Upper lobe of left lung (tissue), 6 donors: ENCODE measurements at regions not wholly inside any gene's neighbourhood (a gene's known extent, or its start where the extent isn't known, plus 50 kb on each side); places are given as distances from the start of the nearest gene placed in this dataset.

Experiments
- ATAC-seq, 2 donors: fragments of 200-7000 bp; cut with Tn5 transposase; one replicate each; pipeline ENCODE4 v1.9.1; 2022; ENCODE audit warnings: mild to moderate bottlenecking in 2 of 2, moderate library complexity in 2 of 2; ENCODE audit not compliant: low FRiP score in 2 of 2
- DNase-seq, 2 donors: peaks; one replicate each; pipeline ENCODE4 v3.0.0-alpha.2; 2019 to 2020
- H3K27ac ChIP-seq, 4 donors: fragments of 200-600 bp; sonication (generic); one replicate each; pipeline ENCODE4 v1.5.1; 2016 to 2019
- H3K27me3 ChIP-seq, 4 donors: fragments of 200-600 bp; sonication (generic); one replicate each; pipeline ENCODE4 v1.5.1; 2017 to 2019
- H3K36me3 ChIP-seq, 4 donors: fragments of 200-600 bp; sonication (generic); one replicate each; pipeline ENCODE4 v1.5.1; 2016 to 2019
- H3K4me1 ChIP-seq, 4 donors: fragments of 200-600 bp; sonication (generic); one replicate each; pipeline ENCODE4 v1.5.1; 2018 to 2019
- H3K4me3 ChIP-seq, 4 donors: fragments of 200-600 bp; sonication (generic); one replicate each; pipeline ENCODE4 v1.5.1; 2017 to 2019; ENCODE audit warnings: mild to moderate bottlenecking in 2 of 4, moderate library complexity in 1 of 4
- H3K9me3 ChIP-seq, 4 donors: fragments of 200-600 bp; sonication (generic); one replicate each; pipeline ENCODE4 v1.5.1; 2018 to 2019
- CTCF ChIP-seq, 6 experiments: fragments of 450-650 bp in 4 of 6; fragments of 200-600 bp in 2 of 6; sonication (generic) in 2 of 6; IDR thresholded peaks; one replicate each; pipeline ENCODE4 v1.5.1; 2016 to 2019; ENCODE audit warnings: antibody characterized with exemption in 6 of 6
- EP300 ChIP-seq, 4 donors: sonication (generic); formaldehyde crosslinking; IDR thresholded peaks; one replicate each; pipeline ENCODE4 v1.5.1; 2017; ENCODE audit warnings: antibody characterized with exemption in 4 of 4, control low read depth in 2 of 4
- POLR2A ChIP-seq, 4 donors: fragments of 450-650 bp; IDR thresholded peaks; one replicate each; pipeline ENCODE4 v1.5.1; 2016 to 2017; ENCODE audit warnings: antibody characterized with exemption in 4 of 4, mild to moderate bottlenecking in 2 of 4
- POLR2AphosphoS5 ChIP-seq, 2 donors: sonication (generic); formaldehyde crosslinking; IDR thresholded peaks; one replicate each; pipeline ENCODE4 v1.5.1; 2017; ENCODE audit warnings: antibody characterized with exemption in 2 of 2
- WGBS, 2 donors: methylation state at CpG; one replicate each; pipeline ENCODE4 v1.1.5; 2017 to 2018; 5-methylcytosine and 5-hydroxymethylcytosine counted together
- donor health status: DM: no; HTN: no; CAD: no; lungs with moderate emphysema.
- donor health status: DM: no; HTN: yes; CAD: no; lungs with severe emphysema.

- Histone ChIP-seq H3K4me1 (peaks cover 0 to 8% (median 0%) of the 10 kb centered on the region in 4 donors), H3K36me3 (no peaks in the 10 kb centered on the region), H3K27me3 (no peaks in the 10 kb centered on the region), H3K4me3 (no peak overlapping the region), H3K9me3 (no peaks in the 10 kb centered on the region), H3K27ac (no peak overlapping the region)
- DNase-seq (peak in 1 of 2 donors; percentile 6), ATAC-seq (no peak)
- 78 to 100% methylated on average over 4 to 8 of the region's 8 CpGs for WGBS, 2 donors
- no peak for TF ChIP-seq POLR2AphosphoS5 (IDR thresholded peaks at IDR 0.05)
- TF ChIP-seq POLR2A (IDR thresholded peaks at IDR 0.05), result no peak
- TF ChIP-seq CTCF (IDR thresholded peaks at IDR 0.05), result no peak
- no peak for TF ChIP-seq EP300 (IDR thresholded peaks at IDR 0.05)
Observed at GRCh38 chrX:68939868-68940267, 111.0 kb downstream of the EFNB1 start.

GRCh38 chrX:68938244-68939004 lies 109.6 kb downstream of the EFNB1 start:
- peaks cover 0 to 8% (median 0%) of the 10 kb centered on the region in 4 donors for H3K4me1 ChIP-seq
- H3K27ac ChIP-seq, result peak overlapping the region in 2 of 4 donors; percentile 8 to 15
- no peaks in the 10 kb centered on the region for H3K36me3 ChIP-seq
- no peaks in the 10 kb centered on the region for H3K9me3 ChIP-seq
- 33 to 55% methylated on average over 4 of the region's 4 CpGs for WGBS, 2 donors
- DNase-seq, result peak in 1 of 2 donors; percentile 18
- TF ChIP-seq EP300 (IDR thresholded peaks at IDR 0.05) (no peak), CTCF (IDR thresholded peaks at IDR 0.05) (no peak), POLR2A (IDR thresholded peaks at IDR 0.05) (no peak), POLR2AphosphoS5 (IDR thresholded peaks at IDR 0.05) (no peak)
- no peak for ATAC-seq
- H3K27me3 ChIP-seq, result no peaks in the 10 kb centered on the region
- no peak overlapping the region for H3K4me3 ChIP-seq

- H3K4me3 ChIP-seq, result no peak overlapping the region
- no peak for ATAC-seq
- no peaks in the 10 kb centered on the region for H3K36me3 ChIP-seq
- peaks cover 0 to 8% (median 1%) of the 10 kb centered on the region in 4 donors for H3K4me1 ChIP-seq
- no peaks in the 10 kb centered on the region for H3K9me3 ChIP-seq
- H3K27me3 ChIP-seq, result no peaks in the 10 kb centered on the region
- 88 to 94% methylated on average over 2 of the region's 2 CpGs for WGBS, 2 donors
- no peak overlapping the region for H3K27ac ChIP-seq
- no peak for DNase-seq
- TF ChIP-seq EP300 (IDR thresholded peaks at IDR 0.05) (no peak), CTCF (IDR thresholded peaks at IDR 0.05) (no peak), POLR2A (IDR thresholded peaks at IDR 0.05) (no peak), POLR2AphosphoS5 (IDR thresholded peaks at IDR 0.05) (no peak)
Observed at GRCh38 chrX:68937581-68937980, 108.8 kb downstream of the EFNB1 start.

- DNase-seq (peak in 1 of 2 donors; percentile 21), ATAC-seq (peak in 1 of 2 donors; percentile 87)
- Histone ChIP-seq H3K9me3 (no peaks in the 10 kb centered on the region), H3K27ac (peak overlapping the region in 2 of 4 donors; percentile 24 to 31), H3K36me3 (no peaks in the 10 kb centered on the region), H3K4me1 (peaks cover 0 to 8% (median 1%) of the 10 kb centered on the region in 4 donors), H3K4me3 (no peak overlapping the region), H3K27me3 (no peaks in the 10 kb centered on the region)
- TF ChIP-seq CTCF (IDR thresholded peaks at IDR 0.05) (no peak), POLR2A (IDR thresholded peaks at IDR 0.05) (no peak), EP300 (IDR thresholded peaks at IDR 0.05) (no peak), POLR2AphosphoS5 (IDR thresholded peaks at IDR 0.05) (no peak)
Observed at GRCh38 chrX:68936608-68937007, 107.8 kb downstream of the EFNB1 start.

- H3K4me1 ChIP-seq, result peaks cover 0 to 8% (median 1%) of the 10 kb centered on the region in 4 donors
- no peak for TF ChIP-seq EP300 (IDR thresholded peaks at IDR 0.05)
- no peak for ATAC-seq
- H3K4me3 ChIP-seq, result no peak overlapping the region
- peak in 1 of 2 donors; percentile 15 for DNase-seq
- H3K27ac ChIP-seq, result peak overlapping the region in 2 of 4 donors; percentile 24 to 31
- 71 to 80% methylated on average over 3 to 4 of the region's 4 CpGs for WGBS, 2 donors
- H3K36me3 ChIP-seq, result no peaks in the 10 kb centered on the region
- H3K9me3 ChIP-seq, result no peaks in the 10 kb centered on the region
- H3K27me3 ChIP-seq, result no peaks in the 10 kb centered on the region
Observed at GRCh38 chrX:68936126-68936525, 107.3 kb downstream of the EFNB1 start.
